ENCODE measurements at regions not wholly inside any gene's neighbourhood (a gene's known extent, or its start where the extent isn't known, plus 50 kb on each side); places are given as distances from the start of the nearest gene placed in this dataset.

DNA sequence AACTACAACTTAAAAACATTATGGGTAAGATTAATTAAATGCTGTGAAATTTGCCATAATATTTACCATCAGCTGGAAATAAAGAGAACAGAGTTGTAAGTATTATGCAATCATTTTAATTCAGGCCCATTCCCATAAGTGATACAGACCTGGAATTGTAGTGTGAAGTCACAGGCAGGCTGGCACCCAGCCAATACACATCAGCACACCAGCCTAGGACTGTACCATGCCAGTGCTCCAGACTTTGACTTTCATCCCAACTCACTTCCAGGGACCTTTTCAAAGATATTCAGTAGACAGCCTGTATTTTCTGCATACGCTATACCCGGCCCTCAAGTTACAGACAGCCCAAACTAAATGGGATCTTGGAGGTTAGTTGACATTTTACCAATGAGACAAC is 143.3 kb downstream of the TES start:
- Histone ChIP-seq H3K4me1 (ENCODE audit: insufficient read depth) (no peaks in the 10 kb centered on the region), H3K79me2 (replicated peaks; ENCODE audit: insufficient read depth) (no peaks in the 10 kb centered on the region), H3K4me2 (no peak overlapping the region), H4K20me1 (replicated peaks; ENCODE audit: insufficient read depth) (no peaks in the 10 kb centered on the region), H3K9me2 (ENCODE audit: insufficient read depth) (peaks cover 11% of the 10 kb centered on the region), H2AFZ (no peak overlapping the region), H3K4me3 (no peak overlapping the region), H3F3A (replicated peaks; ENCODE audit: low read depth) (no peaks in the 10 kb centered on the region), H3K27ac (ENCODE audit: low read depth) (no peak overlapping the region), H3K36me3 (ENCODE audit: insufficient read depth) (no peaks in the 10 kb centered on the region), H3K27me3 (ENCODE audit: insufficient read depth) (no peaks in the 10 kb centered on the region)
- Mint-ChIP-seq H3K36me3 (ENCODE audit: low read depth) (no peaks in the 10 kb centered on the region), H3K4me1 (peaks cover 8% of the 10 kb centered on the region; the same call in 2 of the 3 replicates), H3K27ac (no peak overlapping the region), H3K9me3 (no peaks in the 10 kb centered on the region), H3K27me3 (ENCODE audit: insufficient read depth, low read depth, poor library complexity) (no peaks in the 10 kb centered on the region), H3K4me3 (no peak overlapping the region)
- no peak for ATAC-seq
- TF ChIP-seq, protein P1, sequence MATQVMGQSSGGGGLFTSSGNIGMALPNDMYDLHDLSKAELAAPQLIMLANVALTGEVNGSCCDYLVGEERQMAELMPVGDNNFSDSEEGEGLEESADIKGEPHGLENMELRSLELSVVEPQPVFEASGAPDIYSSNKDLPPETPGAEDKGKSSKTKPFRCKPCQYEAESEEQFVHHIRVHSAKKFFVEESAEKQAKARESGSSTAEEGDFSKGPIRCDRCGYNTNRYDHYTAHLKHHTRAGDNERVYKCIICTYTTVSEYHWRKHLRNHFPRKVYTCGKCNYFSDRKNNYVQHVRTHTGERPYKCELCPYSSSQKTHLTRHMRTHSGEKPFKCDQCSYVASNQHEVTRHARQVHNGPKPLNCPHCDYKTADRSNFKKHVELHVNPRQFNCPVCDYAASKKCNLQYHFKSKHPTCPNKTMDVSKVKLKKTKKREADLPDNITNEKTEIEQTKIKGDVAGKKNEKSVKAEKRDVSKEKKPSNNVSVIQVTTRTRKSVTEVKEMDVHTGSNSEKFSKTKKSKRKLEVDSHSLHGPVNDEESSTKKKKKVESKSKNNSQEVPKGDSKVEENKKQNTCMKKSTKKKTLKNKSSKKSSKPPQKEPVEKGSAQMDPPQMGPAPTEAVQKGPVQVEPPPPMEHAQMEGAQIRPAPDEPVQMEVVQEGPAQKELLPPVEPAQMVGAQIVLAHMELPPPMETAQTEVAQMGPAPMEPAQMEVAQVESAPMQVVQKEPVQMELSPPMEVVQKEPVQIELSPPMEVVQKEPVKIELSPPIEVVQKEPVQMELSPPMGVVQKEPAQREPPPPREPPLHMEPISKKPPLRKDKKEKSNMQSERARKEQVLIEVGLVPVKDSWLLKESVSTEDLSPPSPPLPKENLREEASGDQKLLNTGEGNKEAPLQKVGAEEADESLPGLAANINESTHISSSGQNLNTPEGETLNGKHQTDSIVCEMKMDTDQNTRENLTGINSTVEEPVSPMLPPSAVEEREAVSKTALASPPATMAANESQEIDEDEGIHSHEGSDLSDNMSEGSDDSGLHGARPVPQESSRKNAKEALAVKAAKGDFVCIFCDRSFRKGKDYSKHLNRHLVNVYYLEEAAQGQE (IDR thresholded peaks at IDR 0.05; ENCODE audit: unreplicated experiment) = no peak
- no peak for TF ChIP-seq JUNB (IDR thresholded peaks at IDR 0.05; ENCODE audit: unreplicated experiment)
- DNase-seq (ENCODE audit: low spot score) = no peak

DNA sequence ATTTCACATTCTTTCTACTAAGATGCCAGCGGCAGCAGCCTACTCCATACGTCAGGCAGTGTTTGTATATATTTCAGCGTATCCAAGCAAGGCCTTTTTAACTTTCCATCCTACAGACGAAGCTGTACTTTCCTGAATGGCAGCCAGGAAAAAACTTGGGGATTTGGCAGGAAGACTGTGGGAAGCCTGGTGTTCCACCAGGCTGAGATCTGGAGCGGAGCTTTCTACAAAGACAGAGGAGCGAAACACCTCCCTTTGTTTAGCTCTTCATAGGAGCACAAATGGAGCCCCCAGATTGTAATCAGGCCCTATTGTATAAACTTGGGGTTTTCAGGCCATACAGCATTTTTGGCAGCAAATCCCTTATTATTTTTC is 143.8 kb downstream of the TES start:
- DNase-seq (ENCODE audit: low spot score) = no peak
- 0 out of 2 replicates have a peak overlapping the region, but pooled peaks have one; percentile 11 for H2AFZ ChIP-seq
- no peak for TF ChIP-seq CREB1 (CRISPR knock-in tag; IDR thresholded peaks at IDR 0.05; ENCODE audit: low read depth)
- no peak for TF ChIP-seq EZH2phosphoT487 (IDR thresholded peaks at IDR 0.05; ENCODE audit: unreplicated experiment)
- no peak for TF ChIP-seq ZNF331 (CRISPR knock-in tag; IDR thresholded peaks at IDR 0.05; ENCODE audit: low read depth)
- TF ChIP-seq, protein P2, sequence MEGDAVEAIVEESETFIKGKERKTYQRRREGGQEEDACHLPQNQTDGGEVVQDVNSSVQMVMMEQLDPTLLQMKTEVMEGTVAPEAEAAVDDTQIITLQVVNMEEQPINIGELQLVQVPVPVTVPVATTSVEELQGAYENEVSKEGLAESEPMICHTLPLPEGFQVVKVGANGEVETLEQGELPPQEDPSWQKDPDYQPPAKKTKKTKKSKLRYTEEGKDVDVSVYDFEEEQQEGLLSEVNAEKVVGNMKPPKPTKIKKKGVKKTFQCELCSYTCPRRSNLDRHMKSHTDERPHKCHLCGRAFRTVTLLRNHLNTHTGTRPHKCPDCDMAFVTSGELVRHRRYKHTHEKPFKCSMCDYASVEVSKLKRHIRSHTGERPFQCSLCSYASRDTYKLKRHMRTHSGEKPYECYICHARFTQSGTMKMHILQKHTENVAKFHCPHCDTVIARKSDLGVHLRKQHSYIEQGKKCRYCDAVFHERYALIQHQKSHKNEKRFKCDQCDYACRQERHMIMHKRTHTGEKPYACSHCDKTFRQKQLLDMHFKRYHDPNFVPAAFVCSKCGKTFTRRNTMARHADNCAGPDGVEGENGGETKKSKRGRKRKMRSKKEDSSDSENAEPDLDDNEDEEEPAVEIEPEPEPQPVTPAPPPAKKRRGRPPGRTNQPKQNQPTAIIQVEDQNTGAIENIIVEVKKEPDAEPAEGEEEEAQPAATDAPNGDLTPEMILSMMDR (conservative IDR thresholded peaks at IDR 0.05; ENCODE audit: low read depth in 2 of 2) = no peak
- no peak for TF ChIP-seq ZNF114 (CRISPR knock-in tag; IDR thresholded peaks at IDR 0.05)
- TF ChIP-seq, protein P3, sequence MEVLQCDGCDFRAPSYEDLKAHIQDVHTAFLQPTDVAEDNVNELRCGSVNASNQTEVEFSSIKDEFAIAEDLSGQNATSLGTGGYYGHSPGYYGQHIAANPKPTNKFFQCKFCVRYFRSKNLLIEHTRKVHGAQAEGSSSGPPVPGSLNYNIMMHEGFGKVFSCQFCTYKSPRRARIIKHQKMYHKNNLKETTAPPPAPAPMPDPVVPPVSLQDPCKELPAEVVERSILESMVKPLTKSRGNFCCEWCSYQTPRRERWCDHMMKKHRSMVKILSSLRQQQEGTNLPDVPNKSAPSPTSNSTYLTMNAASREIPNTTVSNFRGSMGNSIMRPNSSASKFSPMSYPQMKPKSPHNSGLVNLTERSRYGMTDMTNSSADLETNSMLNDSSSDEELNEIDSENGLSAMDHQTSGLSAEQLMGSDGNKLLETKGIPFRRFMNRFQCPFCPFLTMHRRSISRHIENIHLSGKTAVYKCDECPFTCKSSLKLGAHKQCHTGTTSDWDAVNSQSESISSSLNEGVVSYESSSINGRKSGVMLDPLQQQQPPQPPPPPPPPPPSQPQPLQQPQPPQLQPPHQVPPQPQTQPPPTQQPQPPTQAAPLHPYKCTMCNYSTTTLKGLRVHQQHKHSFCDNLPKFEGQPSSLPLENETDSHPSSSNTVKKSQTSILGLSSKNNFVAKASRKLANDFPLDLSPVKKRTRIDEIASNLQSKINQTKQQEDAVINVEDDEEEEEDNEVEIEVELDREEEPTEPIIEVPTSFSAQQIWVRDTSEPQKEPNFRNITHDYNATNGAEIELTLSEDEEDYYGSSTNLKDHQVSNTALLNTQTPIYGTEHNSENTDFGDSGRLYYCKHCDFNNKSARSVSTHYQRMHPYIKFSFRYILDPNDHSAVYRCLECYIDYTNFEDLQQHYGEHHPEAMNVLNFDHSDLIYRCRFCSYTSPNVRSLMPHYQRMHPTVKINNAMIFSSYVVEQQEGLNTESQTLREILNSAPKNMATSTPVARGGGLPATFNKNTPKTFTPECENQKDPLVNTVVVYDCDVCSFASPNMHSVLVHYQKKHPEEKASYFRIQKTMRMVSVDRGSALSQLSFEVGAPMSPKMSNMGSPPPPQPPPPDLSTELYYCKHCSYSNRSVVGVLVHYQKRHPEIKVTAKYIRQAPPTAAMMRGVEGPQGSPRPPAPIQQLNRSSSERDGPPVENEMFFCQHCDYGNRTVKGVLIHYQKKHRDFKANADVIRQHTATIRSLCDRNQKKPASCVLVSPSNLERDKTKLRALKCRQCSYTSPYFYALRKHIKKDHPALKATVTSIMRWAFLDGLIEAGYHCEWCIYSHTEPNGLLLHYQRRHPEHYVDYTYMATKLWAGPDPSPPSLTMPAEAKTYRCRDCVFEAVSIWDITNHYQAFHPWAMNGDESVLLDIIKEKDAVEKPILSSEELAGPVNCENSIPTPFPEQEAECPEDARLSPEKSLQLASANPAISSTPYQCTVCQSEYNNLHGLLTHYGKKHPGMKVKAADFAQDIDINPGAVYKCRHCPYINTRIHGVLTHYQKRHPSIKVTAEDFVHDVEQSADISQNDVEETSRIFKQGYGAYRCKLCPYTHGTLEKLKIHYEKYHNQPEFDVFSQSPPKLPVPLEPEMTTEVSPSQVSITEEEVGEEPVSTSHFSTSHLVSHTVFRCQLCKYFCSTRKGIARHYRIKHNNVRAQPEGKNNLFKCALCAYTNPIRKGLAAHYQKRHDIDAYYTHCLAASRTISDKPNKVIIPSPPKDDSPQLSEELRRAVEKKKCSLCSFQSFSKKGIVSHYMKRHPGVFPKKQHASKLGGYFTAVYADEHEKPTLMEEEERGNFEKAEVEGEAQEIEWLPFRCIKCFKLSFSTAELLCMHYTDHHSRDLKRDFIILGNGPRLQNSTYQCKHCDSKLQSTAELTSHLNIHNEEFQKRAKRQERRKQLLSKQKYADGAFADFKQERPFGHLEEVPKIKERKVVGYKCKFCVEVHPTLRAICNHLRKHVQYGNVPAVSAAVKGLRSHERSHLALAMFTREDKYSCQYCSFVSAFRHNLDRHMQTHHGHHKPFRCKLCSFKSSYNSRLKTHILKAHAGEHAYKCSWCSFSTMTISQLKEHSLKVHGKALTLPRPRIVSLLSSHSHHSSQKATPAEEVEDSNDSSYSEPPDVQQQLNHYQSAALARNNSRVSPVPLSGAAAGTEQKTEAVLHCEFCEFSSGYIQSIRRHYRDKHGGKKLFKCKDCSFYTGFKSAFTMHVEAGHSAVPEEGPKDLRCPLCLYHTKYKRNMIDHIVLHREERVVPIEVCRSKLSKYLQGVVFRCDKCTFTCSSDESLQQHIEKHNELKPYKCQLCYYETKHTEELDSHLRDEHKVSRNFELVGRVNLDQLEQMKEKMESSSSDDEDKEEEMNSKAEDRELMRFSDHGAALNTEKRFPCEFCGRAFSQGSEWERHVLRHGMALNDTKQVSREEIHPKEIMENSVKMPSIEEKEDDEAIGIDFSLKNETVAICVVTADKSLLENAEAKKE (CRISPR knock-in tag; IDR thresholded peaks at IDR 0.05) = no peak
- no peak for TF ChIP-seq POLR2AphosphoS5 (IDR thresholded peaks at IDR 0.05; ENCODE audit: low read depth)
- TF ChIP-seq JUNB (IDR thresholded peaks at IDR 0.05; ENCODE audit: unreplicated experiment) = no peak
- TF ChIP-seq, protein P4, sequence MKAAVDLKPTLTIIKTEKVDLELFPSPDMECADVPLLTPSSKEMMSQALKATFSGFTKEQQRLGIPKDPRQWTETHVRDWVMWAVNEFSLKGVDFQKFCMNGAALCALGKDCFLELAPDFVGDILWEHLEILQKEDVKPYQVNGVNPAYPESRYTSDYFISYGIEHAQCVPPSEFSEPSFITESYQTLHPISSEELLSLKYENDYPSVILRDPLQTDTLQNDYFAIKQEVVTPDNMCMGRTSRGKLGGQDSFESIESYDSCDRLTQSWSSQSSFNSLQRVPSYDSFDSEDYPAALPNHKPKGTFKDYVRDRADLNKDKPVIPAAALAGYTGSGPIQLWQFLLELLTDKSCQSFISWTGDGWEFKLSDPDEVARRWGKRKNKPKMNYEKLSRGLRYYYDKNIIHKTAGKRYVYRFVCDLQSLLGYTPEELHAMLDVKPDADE (IDR thresholded peaks at IDR 0.05) = no peak

More for the DNA sequence above, 143.8 kb downstream of the TES start:
- no peaks in the 10 kb centered on the region for H3K9me3 Mint-ChIP-seq
- H3K27me3 Mint-ChIP-seq (ENCODE audit: insufficient read depth, low read depth, poor library complexity) = no peaks in the 10 kb centered on the region
- Histone ChIP-seq H4K20me1 (replicated peaks; ENCODE audit: insufficient read depth) (no peaks in the 10 kb centered on the region), H3K27me3 (ENCODE audit: insufficient read depth) (no peaks in the 10 kb centered on the region), H3K4me2 (no peak overlapping the region), H3K4me3 (no peak overlapping the region), H3K9me2 (ENCODE audit: insufficient read depth) (peaks cover 9% of the 10 kb centered on the region), H3K79me2 (replicated peaks; ENCODE audit: insufficient read depth) (no peaks in the 10 kb centered on the region), H3F3A (replicated peaks; ENCODE audit: low read depth) (no peaks in the 10 kb centered on the region), H3K4me1 (ENCODE audit: insufficient read depth) (no peaks in the 10 kb centered on the region), H3K27ac (ENCODE audit: low read depth) (no peak overlapping the region), H3K36me3 (ENCODE audit: insufficient read depth) (no peaks in the 10 kb centered on the region)
- H3K36me3 Mint-ChIP-seq (ENCODE audit: low read depth) = no peaks in the 10 kb centered on the region
- H3K4me1 Mint-ChIP-seq = peaks cover 8% of the 10 kb centered on the region; the same call in 2 of the 3 replicates
- no peak overlapping the region for H3K4me3 Mint-ChIP-seq
- ATAC-seq = no peak
- 0 out of 2 replicates have a peak overlapping the region, but pooled peaks have one; percentile 59 for H3K27ac Mint-ChIP-seq

Measured in GM23338 (cell line).